Peyer's patch (tissue), 4 donors: ENCODE measurements at regions not wholly inside any gene's neighbourhood (a gene's known extent, or its start where the extent isn't known, plus 50 kb on each side); places are given as distances from the start of the nearest gene placed in this dataset.
"Not testable (repeated sequence)": the region's sequence is repeated elsewhere in the genome, so short reads cannot be mapped to it uniquely, and the experiment has no call there.

Source experiments
- DNase-seq, 3 donors: peaks; one replicate each; pipeline ENCODE4 v3.0.0-alpha.2; 2017 to 2019
- H3K27ac ChIP-seq, 4 donors: fragments of 200-600 bp; sonication (generic); one replicate each; pipeline ENCODE4 v1.5.1; 2016 to 2019
- H3K27me3 ChIP-seq, 2 donors: fragments of 200-600 bp; sonication (generic); one replicate each; pipeline ENCODE4 v1.5.1; 2019
- H3K36me3 ChIP-seq, 3 donors: fragments of 200-600 bp; sonication (generic); one replicate each; pipeline ENCODE4 v1.5.1; 2016 to 2019
- H3K4me1 ChIP-seq, 4 donors: fragments of 200-600 bp; sonication (generic); one replicate each; pipeline ENCODE4 v1.5.1; 2016 to 2019
- H3K4me3 ChIP-seq, 4 donors: fragments of 200-600 bp; sonication (generic); 1 replicate in 3 of 4; 2 replicates in 1 of 4; pipeline ENCODE4 v1.5.1; 2016 to 2019; ENCODE audit warnings: mild to moderate bottlenecking in 1 of 4
- H3K9me3 ChIP-seq, 4 donors: fragments of 200-600 bp; sonication (generic); one replicate each; pipeline ENCODE4 v1.5.1; 2016 to 2019; ENCODE audit warnings: mild to moderate bottlenecking in 1 of 4
- CTCF ChIP-seq, 6 experiments: fragments of 450-650 bp in 4 of 6; fragments of 200-600 bp in 2 of 6; sonication (generic) in 1 of 6; IDR thresholded peaks; one replicate each; pipeline ENCODE4 v1.5.1; 2017 to 2019; ENCODE audit warnings: antibody characterized with exemption in 6 of 6, mild to moderate bottlenecking in 3 of 6, moderate library complexity in 1 of 6
- POLR2A ChIP-seq, 2 donors: fragments of 450-650 bp; IDR thresholded peaks; one replicate each; pipeline ENCODE4 v1.5.1; 2017; ENCODE audit warnings: antibody characterized with exemption in 2 of 2, mild to moderate bottlenecking in 2 of 2, moderate library complexity in 2 of 2

GRCh38 chrX:20681683-20682082 is 415.0 kb upstream of the RPS6KA3 start:
- Histone ChIP-seq H3K36me3 (no peaks in the 10 kb centered on the region), H3K4me3 (no peak overlapping the region), H3K9me3 (no peaks in the 10 kb centered on the region), H3K27me3 (no peaks in the 10 kb centered on the region), H3K27ac (no peak overlapping the region), H3K4me1 (no peaks in the 10 kb centered on the region)
- no peak for TF ChIP-seq CTCF (IDR thresholded peaks at IDR 0.05)
- TF ChIP-seq POLR2A (IDR thresholded peaks at IDR 0.05), result no peak
- DNase-seq, result no peak

GRCh38 chrX:20680998-20681397 is 414.3 kb upstream of the RPS6KA3 start:
- no peaks in the 10 kb centered on the region for H3K36me3 ChIP-seq
- H3K27ac ChIP-seq, result no peak overlapping the region
- DNase-seq, result no peak
- no peaks in the 10 kb centered on the region for H3K9me3 ChIP-seq
- H3K27me3 ChIP-seq, result no peaks in the 10 kb centered on the region
- TF ChIP-seq CTCF (IDR thresholded peaks at IDR 0.05) (no peak), POLR2A (IDR thresholded peaks at IDR 0.05) (no peak)
- H3K4me1 ChIP-seq, result no peaks in the 10 kb centered on the region
- no peak overlapping the region for H3K4me3 ChIP-seq

GRCh38 chrX:20672476-20672875 is 405.8 kb upstream of the RPS6KA3 start:
- DNase-seq, result no peak
- H3K27ac ChIP-seq, result no peak overlapping the region
- no peaks in the 10 kb centered on the region for H3K9me3 ChIP-seq
- no peaks in the 10 kb centered on the region for H3K4me1 ChIP-seq
- TF ChIP-seq POLR2A (IDR thresholded peaks at IDR 0.05), result no peak
- TF ChIP-seq CTCF (IDR thresholded peaks at IDR 0.05), result no peak
- H3K36me3 ChIP-seq, result no peaks in the 10 kb centered on the region
- no peaks in the 10 kb centered on the region for H3K27me3 ChIP-seq
- H3K4me3 ChIP-seq, result no peak overlapping the region

- H3K4me1 ChIP-seq, H3K27me3 ChIP-seq, H3K4me3 ChIP-seq, H3K9me3 ChIP-seq, DNase-seq, H3K36me3 ChIP-seq, H3K27ac ChIP-seq: not testable (repeated sequence)
These were observed 405.0 kb upstream of the RPS6KA3 start for GRCh38 chrX:20671746-20672145.

- Histone ChIP-seq H3K4me1 (no peaks in the 10 kb centered on the region), H3K36me3 (no peaks in the 10 kb centered on the region)
- no peak for DNase-seq
These were observed 403.9 kb upstream of the RPS6KA3 start for GRCh38 chrX:20670611-20671010.

GRCh38 chrX:20668550-20668949 is 401.8 kb upstream of the RPS6KA3 start:
- no peak overlapping the region for H3K4me3 ChIP-seq
- H3K9me3 ChIP-seq, result no peaks in the 10 kb centered on the region
- TF ChIP-seq CTCF (IDR thresholded peaks at IDR 0.05) (no peak), POLR2A (IDR thresholded peaks at IDR 0.05) (no peak)
- H3K27ac ChIP-seq, result no peak overlapping the region
- no peak for DNase-seq
- H3K36me3 ChIP-seq, result no peaks in the 10 kb centered on the region
- no peaks in the 10 kb centered on the region for H3K4me1 ChIP-seq
- no peaks in the 10 kb centered on the region for H3K27me3 ChIP-seq

More at GRCh38 chrX:20670611-20671010, 403.9 kb upstream of the RPS6KA3 start:
- no peak for TF ChIP-seq POLR2A (IDR thresholded peaks at IDR 0.05)
- no peak for TF ChIP-seq CTCF (IDR thresholded peaks at IDR 0.05)
- Histone ChIP-seq H3K4me3 (no peak overlapping the region), H3K27ac (no peak overlapping the region), H3K27me3 (no peaks in the 10 kb centered on the region), H3K9me3 (no peaks in the 10 kb centered on the region)
